H1 (cell line): ENCODE measurements at regions not wholly inside any gene's neighbourhood (a gene's known extent, or its start where the extent isn't known, plus 50 kb on each side); places are given as distances from the start of the nearest gene placed in this dataset.

Experiments
- CTCF ChIA-PET: fragments of 300-600 bp; sonication (Branson Sonifier 250); formaldehyde crosslinking; loops from one replicate; lab custom pipeline; 2021; ENCODE audit not compliant: partially characterized antibody; lab: Charles Lee
- POLR2A ChIA-PET: fragments of 300-600 bp; sonication (Branson Sonifier 250); formaldehyde crosslinking; loops from one replicate; lab custom pipeline; 2021; ENCODE audit warnings: inconsistent platforms; ENCODE audit not compliant: partially characterized antibody; lab: Charles Lee
- DNase-seq, 2 experiments: peaks; one replicate each; pipeline versions ENCODE4 v3.0.0 to v3.0.0-alpha.2; 2010 to 2022; ENCODE audit warnings: low spot score in 2 of 2, low read depth in 1 of 2, mixed read lengths in 1 of 2
- FAIRE-seq: peaks from 2 replicates; lab custom pipeline; 2011; peaks lifted over from hg19 to GRCh38; lab: Jason Lieb, UNC
- H2AFZ ChIP-seq: 2 replicates; pipeline ENCODE4 v1.8.1; 2012; ENCODE audit warnings: low read length, inconsistent platforms
- H2AK5ac ChIP-seq: 2 replicates; pipeline ENCODE4 v1.6.1; 2013; ENCODE audit warnings: low read depth, low read length
- H2BK120ac ChIP-seq: replicated peaks from 2 replicates; pipeline ENCODE3; 2013; ENCODE audit warnings: low read depth, low read length, inconsistent platforms
- H2BK12ac ChIP-seq: 2 replicates; pipeline ENCODE4 v1.6.1; 2013; ENCODE audit warnings: low read depth, low read length
- H2BK15ac ChIP-seq: 2 replicates; pipeline ENCODE4 v1.6.1; 2013; ENCODE audit warnings: low read length
- H2BK20ac ChIP-seq: 2 replicates; pipeline ENCODE4 v1.6.1; 2013; ENCODE audit warnings: low read length
- H2BK5ac ChIP-seq: 2 replicates; pipeline ENCODE4 v1.6.1; 2013; ENCODE audit warnings: low read depth, low read length
- H3K14ac ChIP-seq: 2 replicates; pipeline ENCODE4 v1.6.1; 2013; ENCODE audit warnings: inconsistent platforms; ENCODE audit not compliant: insufficient read length
- H3K18ac ChIP-seq: 2 replicates; pipeline ENCODE4 v1.6.1; 2013; ENCODE audit warnings: low read length; ENCODE audit errors: extremely low read depth
- H3K23ac ChIP-seq: 2 replicates; pipeline ENCODE4 v1.6.1; 2013; ENCODE audit warnings: inconsistent platforms; ENCODE audit not compliant: insufficient read length
- H3K23me2 ChIP-seq: 2 replicates; pipeline ENCODE4 v1.6.1; 2013; ENCODE audit warnings: low read depth, low read length
- H3K27ac ChIP-seq: 2 replicates; pipeline ENCODE4 v1.6.1; 2011; ENCODE audit warnings: low read depth, low read length, inconsistent platforms
- H3K27me3 ChIP-seq, 4 experiments: replicated peaks in 1 of 4; 1 replicate in 1 of 4; 2 replicates in 3 of 4; pipeline versions ENCODE4 v1.6.1 to v1.8.1; 2011 to 2013; ENCODE audit warnings: low read length in 3 of 4, mild to moderate bottlenecking in 3 of 4, inconsistent platforms in 2 of 4, mixed read lengths in 2 of 4, moderate library complexity in 1 of 4; ENCODE audit not compliant: control insufficient read depth in 3 of 4, insufficient read depth in 3 of 4; ENCODE audit errors: extremely low read depth in 1 of 4
- H3K36me3 ChIP-seq, 4 experiments: 2 replicates each; pipeline versions ENCODE4 v1.6.1 to v1.8.1; 2011 to 2013; ENCODE audit warnings: mild to moderate bottlenecking in 4 of 4, low read length in 3 of 4, moderate library complexity in 2 of 4, control low read depth in 1 of 4, inconsistent platforms in 1 of 4; ENCODE audit not compliant: insufficient read depth in 4 of 4, control insufficient read depth in 2 of 4
- H3K4ac ChIP-seq: replicated peaks from 2 replicates; pipeline ENCODE3; 2013; ENCODE audit warnings: low read length, low read depth, mixed read lengths, inconsistent platforms; ENCODE audit not compliant: insufficient read length
- H3K4me1 ChIP-seq, 4 experiments: replicated peaks in 1 of 4; 1 replicate in 1 of 4; 2 replicates in 3 of 4; pipeline versions ENCODE4 v1.6.1 to v1.8.1; 2011 to 2013; ENCODE audit warnings: low read length in 3 of 4, inconsistent platforms in 2 of 4, mixed read lengths in 1 of 4; ENCODE audit not compliant: insufficient read depth in 4 of 4, control insufficient read depth in 3 of 4
- H3K4me2 ChIP-seq, 2 experiments: 2 replicates each; pipeline versions ENCODE4 v1.6.1 to v1.8.1; 2011 to 2013; ENCODE audit warnings: low read depth in 2 of 2, low read length in 2 of 2, control low read depth in 1 of 2, inconsistent platforms in 1 of 2, mild to moderate bottlenecking in 1 of 2; ENCODE audit not compliant: insufficient read depth in 1 of 2
- H3K4me3 ChIP-seq, 4 experiments: fragments of 200-600, 300-600 bp in 1 of 4; sonication (generic), shearing (Covaris generic), sonication (Bioruptor Twin) in 1 of 4; 2 replicates each; pipeline versions ENCODE4 v1.5.1 to v1.8.1; 2011 to 2016; ENCODE audit warnings: low read length in 4 of 4, low read depth in 3 of 4, control low read depth in 2 of 4, inconsistent platforms in 2 of 4, mild to moderate bottlenecking in 2 of 4, mixed read lengths in 1 of 4, moderate library complexity in 1 of 4; ENCODE audit not compliant: insufficient read depth in 2 of 4; ENCODE audit errors: extremely low read depth in 1 of 4
- H3K56ac ChIP-seq: replicated peaks from 2 replicates; pipeline ENCODE3; 2013; ENCODE audit warnings: low read depth, mild to moderate bottlenecking, mixed read lengths, low read length, inconsistent platforms; ENCODE audit not compliant: insufficient read length
- H3K79me1 ChIP-seq: 2 replicates; pipeline ENCODE4 v1.6.1; 2013; ENCODE audit warnings: low read depth, low read length, control low read depth
- H3K79me2 ChIP-seq, 2 experiments: 2 replicates each; pipeline versions ENCODE4 v1.6.1 to v1.8.1; 2012 to 2013; ENCODE audit warnings: low read length in 2 of 2, mild to moderate bottlenecking in 2 of 2, inconsistent platforms in 1 of 2; ENCODE audit not compliant: insufficient read depth in 2 of 2, control insufficient read depth in 1 of 2
- H3K9ac ChIP-seq, 4 experiments: replicated peaks in 1 of 4; 1 replicate in 1 of 4; 2 replicates in 3 of 4; pipeline versions ENCODE4 v1.6.1 to v1.8.1; 2011 to 2013; ENCODE audit warnings: low read depth in 3 of 4, low read length in 3 of 4, control low read depth in 2 of 4, mild to moderate bottlenecking in 2 of 4, moderate library complexity in 2 of 4, inconsistent platforms in 1 of 4; ENCODE audit errors: extremely low read depth in 1 of 4
- H3K9me3 ChIP-seq, 2 experiments: 2 replicates each; pipeline versions ENCODE4 v1.6.1 to v1.8.1; 2012 to 2013; ENCODE audit warnings: mild to moderate bottlenecking in 2 of 2, moderate library complexity in 2 of 2, control low read depth in 1 of 2, inconsistent platforms in 1 of 2, low read depth in 1 of 2, low read length in 1 of 2, mixed read lengths in 1 of 2; ENCODE audit not compliant: insufficient read depth in 2 of 2
- H4K20me1 ChIP-seq, 2 experiments: replicated peaks in 1 of 2; 2 replicates each; pipeline versions ENCODE3 to v1.8.1; 2011 to 2013; ENCODE audit warnings: inconsistent platforms in 2 of 2, low read length in 2 of 2, mild to moderate bottlenecking in 1 of 2; ENCODE audit not compliant: insufficient read depth in 2 of 2, control insufficient read depth in 1 of 2
- H4K5ac ChIP-seq: 2 replicates; pipeline ENCODE4 v1.6.1; 2013; ENCODE audit warnings: low read length, low read depth, mixed read lengths, inconsistent platforms; ENCODE audit not compliant: insufficient read length
- H4K8ac ChIP-seq: 2 replicates; pipeline ENCODE4 v1.8.0; 2013; ENCODE audit warnings: mild to moderate bottlenecking, moderate library complexity, low read length, inconsistent platforms; ENCODE audit not compliant: insufficient read depth; ENCODE audit errors: extremely low read depth
- H4K91ac ChIP-seq: replicated peaks from 2 replicates; pipeline ENCODE3; 2013; ENCODE audit warnings: low read length, mixed read lengths, inconsistent platforms; ENCODE audit not compliant: insufficient read length
- BCL11A ChIP-seq, 2 experiments: IDR thresholded peaks; one replicate each; pipeline ENCODE4 v1.6.1; 2011; ENCODE audit warnings: low read depth in 2 of 2, low read length in 2 of 2, mild to moderate bottlenecking in 2 of 2
- EGR1 ChIP-seq: IDR thresholded peaks from 2 replicates; pipeline ENCODE4 v1.6.1; 2011; ENCODE audit warnings: low read depth, low read length, borderline replicate concordance
- HDAC2 ChIP-seq, 2 experiments: fragments of 300-600 bp in 1 of 2; sonication (generic) in 1 of 2; IDR thresholded peaks; 2 replicates each; pipeline ENCODE4 v1.6.1; 2011 to 2012; ENCODE audit warnings: low read depth in 2 of 2, low read length in 2 of 2, mild to moderate bottlenecking in 2 of 2, moderate library complexity in 2 of 2, borderline replicate concordance in 1 of 2, inconsistent platforms in 1 of 2
- HDAC6 ChIP-seq: IDR thresholded peaks from one replicate; pipeline ENCODE4 v1.7.1; 2012; ENCODE audit warnings: low read depth, mild to moderate bottlenecking, inconsistent platforms, low read length, moderate library complexity
- JUN ChIP-seq: IDR thresholded peaks from 2 replicates; pipeline ENCODE4 v1.6.1; 2011; ENCODE audit warnings: low read depth, mild to moderate bottlenecking, improper control_type of control experiment, low read length
- JUND ChIP-seq: IDR thresholded peaks from 2 replicates; pipeline ENCODE4 v1.6.1; 2011; ENCODE audit warnings: mild to moderate bottlenecking, improper control_type of control experiment, low read length
- KDM4A ChIP-seq: IDR thresholded peaks from one replicate; pipeline ENCODE4 v1.7.1; 2012; ENCODE audit warnings: low read depth, mild to moderate bottlenecking, moderate library complexity, low read length, inconsistent platforms; ENCODE audit not compliant: severe bottlenecking
- MAFK ChIP-seq: IDR thresholded peaks from 2 replicates; pipeline ENCODE4 v1.6.1; 2012; ENCODE audit warnings: low read depth, mild to moderate bottlenecking, improper control_type of control experiment, low read length
- NANOG ChIP-seq: IDR thresholded peaks from 2 replicates; pipeline ENCODE4 v1.6.1; 2011; ENCODE audit warnings: low read length, low read depth, mild to moderate bottlenecking, inconsistent platforms; ENCODE audit not compliant: insufficient read depth, poor library complexity, severe bottlenecking
- POLR2A ChIP-seq, 2 experiments: IDR thresholded peaks; 1 replicate in 1 of 2; 2 replicates in 1 of 2; pipeline ENCODE4 v1.6.1; 2011; ENCODE audit warnings: low read depth in 2 of 2, low read length in 2 of 2, mild to moderate bottlenecking in 2 of 2; ENCODE audit errors: control extremely low read depth in 1 of 2
- RNF2 ChIP-seq: fragments of 200-900, 300-1000 bp; sonication (generic); IDR thresholded peaks from 2 replicates; pipeline ENCODE4 v1.7.1; 2016; ENCODE audit warnings: borderline replicate concordance, low read depth, mild to moderate bottlenecking, antibody characterized with exemption, low read length; ENCODE audit not compliant: poor library complexity, severe bottlenecking; ENCODE audit errors: missing control alignments
- SAP30 ChIP-seq: fragments of 300-600 bp; sonication (generic); IDR thresholded peaks from 2 replicates; pipeline ENCODE4 v1.7.1; 2012; ENCODE audit warnings: low read length, moderate library complexity, mild to moderate bottlenecking, inconsistent platforms; ENCODE audit not compliant: insufficient read depth, insufficient replicate concordance
- SIN3A ChIP-seq, 2 experiments: IDR thresholded peaks in 1 of 2; conservative IDR thresholded peaks in 1 of 2; 2 replicates each; pipeline ENCODE4 v1.6.1; 2011 to 2012; ENCODE audit warnings: low read length in 2 of 2, improper control_type of control experiment in 1 of 2, low read depth in 1 of 2, mild to moderate bottlenecking in 1 of 2
- SP1 ChIP-seq: IDR thresholded peaks from 2 replicates; pipeline ENCODE4 v1.6.1; 2011; ENCODE audit warnings: low read depth, low read length
- WGBS, 2 experiments: shearing (Covaris generic) in 1 of 2; methylation state at CpG; one replicate each; pipeline versions ENCODE4 v1.1.6 to v1.1.7; 2013 to 2015; ENCODE audit warnings: low lambda C conversion rate in 2 of 2, mixed read lengths in 2 of 2, inconsistent platforms in 1 of 2, low coverage in 1 of 2, missing lambda C conversion rate in 1 of 2; ENCODE audit not compliant: insufficient replicate concordance in 2 of 2, insufficient coverage in 1 of 2, insufficient read length in 1 of 2; ENCODE audit errors: extremely low coverage in 1 of 2, missing lambda C conversion rate in 1 of 2; 5-methylcytosine and 5-hydroxymethylcytosine counted together

GRCh38 chr12:13373803-13374202 lies 177.3 kb downstream of the EMP1 start:
- 93% methylated on average over 1 of the region's 2 CpGs; no CpG with 5 or more reads in 1 of the 2 experiments for WGBS, 2 experiments
- Histone ChIP-seq H3K9ac (no peak overlapping the region), H3K23ac (no peak overlapping the region), H3K4me1 (peaks cover 0 to 2% (median 1%) of the 10 kb centered on the region in 4 experiments; a peak in 2 of 7 replicates), H4K91ac (no peak overlapping the region), H3K27me3 (no peaks in the 10 kb centered on the region), H3K23me2 (peaks cover 1% of the 10 kb centered on the region; the same call in 1 of the 2 replicates), H4K5ac (no peak overlapping the region), H3K79me2 (no peaks in the 10 kb centered on the region), H2BK12ac (no peak overlapping the region), H3K4me3 (no peak overlapping the region), H3K79me1 (no peaks in the 10 kb centered on the region), H3K14ac (no peak overlapping the region), H3K27ac (no peak overlapping the region), H3K4ac (no peak overlapping the region), H3K9me3 (peaks cover 5 to 6% of the 10 kb centered on the region in 2 experiments; a peak in 3 of 4 replicates), H3K56ac (no peak overlapping the region), H2AFZ (no peak overlapping the region), H4K20me1 (no peaks in the 10 kb centered on the region), H2AK5ac (no peak overlapping the region), H2BK120ac (no peak overlapping the region), H2BK5ac (no peak overlapping the region), H3K36me3 (no peaks in the 10 kb centered on the region), H3K18ac (no peak overlapping the region), H2BK15ac (peak overlapping the region; percentile 47; the same call in 1 of the 2 replicates), H2BK20ac (no peak overlapping the region), H3K4me2 (no peak overlapping the region), H4K8ac (no peak overlapping the region)
- ChIA-PET CTCF (interaction anchor here (2.8 to 5.5 kb wide), 2 partner anchors 12 to 162 kb away, joined by 8 to 33 read pairs; no protein-coding TSS in a partner anchor), POLR2A (no interaction called here)
- DNase-seq, result peak in 1 of 2 experiments; percentile 22
- no peak for FAIRE-seq
- TF ChIP-seq RNF2 (no peak), JUND (no peak), BCL11A (IDR thresholded peaks at IDR 0.05; ENCODE audit: low read depth in 2 of 2, low read length in 2 of 2) (no peak), KDM4A (no peak), JUN (no peak), EGR1 (no peak), SP1 (no peak), SIN3A (conservative IDR thresholded peaks at IDR 0.05 in 1 of 2, IDR thresholded peaks at IDR 0.05 in 1 of 2; ENCODE audit: low read depth in 1 of 2, low read length in 2 of 2) (no peak), HDAC2 (IDR thresholded peaks at IDR 0.05; ENCODE audit: borderline replicate concordance in 1 of 2, low read depth in 2 of 2, low read length in 2 of 2) (no peak), SAP30 (no peak), HDAC6 (no peak), MAFK (no peak), NANOG (no peak), POLR2A (IDR thresholded peaks at IDR 0.05; ENCODE audit: control extremely low read depth in 1 of 2, low read depth in 2 of 2, low read length in 2 of 2) (no peak)
